GM21515 (cell line): ENCODE measurements at regions not wholly inside any gene's neighbourhood (a gene's known extent, or its start where the extent isn't known, plus 50 kb on each side); places are given as distances from the start of the nearest gene placed in this dataset.

Source experiments
- ATAC-seq: cut with Tn5 transposase; IDR thresholded peaks from one replicate; pipeline ENCODE4 v1.9.1; 2021; ENCODE audit not compliant: unreplicated experiment

DNA sequence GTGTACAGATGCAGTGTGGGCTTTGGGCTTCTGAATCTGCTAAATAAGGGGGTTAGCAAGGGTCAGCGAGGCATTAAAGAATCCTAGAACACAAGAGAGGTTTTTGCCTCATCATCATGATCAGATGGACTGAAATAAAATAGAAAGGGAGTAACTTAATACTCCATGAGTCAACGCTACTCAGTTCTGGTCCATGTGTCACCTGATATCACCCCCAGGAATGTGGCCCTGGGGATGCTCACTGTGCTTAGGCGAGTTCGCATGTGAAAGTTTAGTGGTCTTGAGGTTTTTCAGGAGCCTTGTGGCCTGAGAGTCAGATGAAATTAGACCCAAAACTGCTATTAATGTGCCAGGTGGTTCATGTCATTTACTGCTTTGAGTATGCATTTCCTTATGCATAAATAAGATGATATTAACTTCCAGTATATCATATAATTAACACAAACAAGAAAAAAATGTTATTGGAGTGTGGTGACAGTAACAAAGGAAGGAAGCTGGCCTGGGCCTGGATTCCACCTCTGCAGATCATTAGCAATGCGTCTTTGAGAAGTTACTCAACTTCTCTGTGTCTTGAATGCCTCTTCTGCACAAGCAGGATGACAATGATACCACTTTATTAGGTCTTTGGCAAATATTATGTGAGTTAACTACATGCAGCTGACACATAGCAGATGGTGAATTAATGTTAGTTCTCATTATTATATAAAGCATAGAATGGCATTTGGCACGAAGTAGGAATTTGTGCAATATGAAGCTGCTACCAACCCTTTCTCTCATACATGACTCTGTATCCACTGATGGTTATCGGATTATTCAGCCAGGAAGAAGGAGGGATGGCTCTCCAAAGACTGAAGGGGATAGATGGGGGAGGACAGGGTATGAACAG, 1272.6 kb downstream of the AACS start:
- ATAC-seq = no peak

DNA sequence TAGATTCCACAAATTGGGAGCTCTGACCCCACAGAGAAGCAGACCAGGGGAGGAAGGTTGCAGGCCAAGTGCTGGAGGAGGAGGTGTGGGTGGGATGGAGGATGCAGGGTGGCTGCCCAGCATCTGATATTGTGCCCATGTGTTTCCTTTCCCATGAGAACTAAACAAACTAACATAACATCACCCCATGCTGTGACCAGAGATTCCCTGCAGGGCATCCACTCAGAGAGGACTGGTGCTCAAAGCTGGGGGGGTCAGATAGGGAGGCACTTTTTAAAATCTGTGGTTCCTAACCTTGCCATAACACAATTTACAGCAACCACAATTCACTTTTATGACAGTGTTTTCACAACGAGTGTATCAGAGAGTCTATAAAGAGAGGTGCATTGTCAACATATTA, 1277.6 kb downstream of the AACS start:
- ATAC-seq = no peak

DNA sequence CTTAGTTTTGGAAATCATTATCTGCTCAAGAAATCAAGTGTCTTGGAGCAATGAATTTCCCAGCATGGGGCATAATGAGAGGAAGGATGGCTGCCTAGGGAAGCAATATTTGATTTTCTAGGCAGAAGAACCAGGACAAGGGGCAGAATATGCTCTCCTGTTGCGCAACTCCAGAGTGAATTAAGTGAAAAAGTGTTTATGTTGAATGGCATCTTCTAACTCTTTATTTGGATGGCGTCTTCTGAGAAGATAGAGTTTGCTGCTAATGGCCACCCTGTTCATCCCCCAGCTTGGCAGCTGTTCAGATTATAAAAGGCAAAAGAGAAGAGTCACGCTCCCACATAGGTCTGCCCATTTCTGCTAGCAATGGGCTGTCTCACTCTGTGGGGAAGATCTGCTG, 1278.1 kb downstream of the AACS start:
- no peak for ATAC-seq

GRCh38 chr12:126346087-126346486, 1280.9 kb downstream of the AACS start:
- no peak for ATAC-seq

DNA sequence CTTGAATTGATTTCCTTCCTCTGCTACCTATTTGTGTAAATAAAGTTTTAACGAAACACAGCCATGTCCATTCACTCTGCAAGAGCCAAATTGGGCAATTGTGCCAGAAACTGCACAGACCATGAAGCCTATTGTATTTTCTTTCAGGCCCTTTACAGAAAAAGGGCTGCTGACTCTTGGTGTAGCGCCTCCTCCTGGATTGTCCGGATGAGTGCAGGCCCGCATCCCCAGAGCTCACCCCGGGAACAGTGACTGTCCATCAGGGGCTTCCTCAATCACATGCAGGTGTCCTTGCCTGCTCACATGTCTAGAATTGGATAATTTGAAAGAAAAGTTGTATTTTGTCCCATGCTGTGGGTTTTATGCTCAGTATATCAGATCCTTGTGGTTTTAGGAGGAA, 1282.2 kb downstream of the AACS start:
- ATAC-seq = no peak

GRCh38 chr12:126349383-126349782, 1284.1 kb downstream of the AACS start:
- ATAC-seq = no peak

- no peak for ATAC-seq
Measured at GRCh38 chr12:126353604-126354003, 1288.4 kb downstream of the AACS start.

DNA sequence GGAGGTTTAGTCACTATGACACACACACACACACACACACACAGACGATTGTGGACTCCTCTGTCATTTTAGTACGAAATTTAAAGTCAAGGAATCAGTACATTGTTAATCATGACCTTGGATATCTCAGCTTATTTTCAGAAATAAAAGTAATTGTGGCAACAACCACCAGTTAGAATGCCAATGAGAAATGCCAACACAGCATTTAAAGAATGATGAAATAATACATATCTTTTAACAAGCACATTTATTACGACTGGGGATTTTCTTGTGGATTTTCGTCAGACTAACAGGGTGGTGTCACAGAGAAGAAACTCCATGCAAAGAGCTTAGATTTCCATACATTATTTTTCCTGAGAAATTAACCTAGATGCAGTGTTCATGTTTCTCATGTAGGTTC, 1289.4 kb downstream of the AACS start:
- ATAC-seq = no peak

- ATAC-seq = no peak
Measured at GRCh38 chr12:126355346-126355745, 1290.1 kb downstream of the AACS start.

DNA sequence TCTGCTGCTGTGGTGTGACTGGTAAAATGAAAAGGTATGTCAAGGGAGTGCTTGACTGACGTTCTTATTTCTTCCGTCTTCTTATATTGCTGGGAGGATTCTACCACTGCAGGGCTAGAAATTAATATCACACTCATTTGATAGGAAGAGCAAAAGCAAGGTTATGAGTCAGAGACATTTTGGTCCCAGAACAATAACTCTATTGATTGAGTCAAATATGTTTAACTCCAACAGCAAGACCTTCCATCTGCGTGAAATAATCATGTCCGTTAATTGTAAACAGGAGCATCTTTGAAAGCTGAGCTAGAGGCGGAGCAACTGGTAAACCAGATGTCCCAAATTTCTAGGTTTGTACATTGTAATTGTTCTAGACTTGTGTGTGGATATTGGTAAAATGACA, 1293.6 kb downstream of the AACS start:
- ATAC-seq = no peak

DNA sequence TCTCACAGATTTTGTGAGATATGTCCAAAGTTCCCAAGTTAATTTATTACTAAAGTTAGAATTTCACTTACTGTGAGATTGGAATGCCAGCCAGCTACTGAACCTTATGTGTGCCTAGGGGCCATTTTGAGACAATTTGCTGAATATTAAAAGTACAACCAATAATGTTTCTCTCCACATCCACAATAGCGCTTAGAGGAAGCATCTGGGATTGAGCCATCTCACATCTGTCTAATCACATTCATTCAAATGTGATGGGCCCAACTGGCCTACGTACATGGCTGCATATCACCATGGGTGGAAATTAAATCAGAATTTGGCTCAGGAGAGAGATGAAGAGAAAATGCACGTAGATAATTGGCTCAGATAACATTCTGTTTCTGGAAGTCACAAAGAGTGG, 1294.0 kb downstream of the AACS start:
- ATAC-seq = no peak

DNA sequence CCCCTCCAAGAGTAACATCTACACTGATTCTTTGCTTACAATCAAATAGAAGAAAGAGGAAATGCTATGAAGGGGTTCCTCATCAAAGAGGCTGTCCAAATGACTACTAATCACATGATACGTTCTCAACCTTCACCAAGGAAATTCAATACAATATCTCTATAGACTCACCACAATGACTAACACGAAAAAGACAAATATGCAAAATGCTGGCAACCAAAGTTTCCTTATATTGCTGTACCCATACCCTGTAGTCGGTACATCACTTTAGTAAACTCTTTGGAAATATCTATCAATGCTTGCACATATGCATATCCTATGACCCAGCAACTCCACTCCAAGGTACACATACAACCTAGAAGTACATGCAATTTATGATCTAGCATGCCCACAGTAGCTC, 1296.6 kb downstream of the AACS start:
- ATAC-seq = no peak

GRCh38 chr12:126362493-126362892, 1297.3 kb downstream of the AACS start:
- ATAC-seq = no peak

- no peak for ATAC-seq
Measured at GRCh38 chr12:126362964-126363363, 1297.7 kb downstream of the AACS start.

GRCh38 chr12:126369487-126370463, 1304.5 kb downstream of the AACS start:
- ATAC-seq = no peak

GRCh38 chr12:126383506-126383905, 1318.3 kb downstream of the AACS start:
- ATAC-seq = no peak

DNA sequence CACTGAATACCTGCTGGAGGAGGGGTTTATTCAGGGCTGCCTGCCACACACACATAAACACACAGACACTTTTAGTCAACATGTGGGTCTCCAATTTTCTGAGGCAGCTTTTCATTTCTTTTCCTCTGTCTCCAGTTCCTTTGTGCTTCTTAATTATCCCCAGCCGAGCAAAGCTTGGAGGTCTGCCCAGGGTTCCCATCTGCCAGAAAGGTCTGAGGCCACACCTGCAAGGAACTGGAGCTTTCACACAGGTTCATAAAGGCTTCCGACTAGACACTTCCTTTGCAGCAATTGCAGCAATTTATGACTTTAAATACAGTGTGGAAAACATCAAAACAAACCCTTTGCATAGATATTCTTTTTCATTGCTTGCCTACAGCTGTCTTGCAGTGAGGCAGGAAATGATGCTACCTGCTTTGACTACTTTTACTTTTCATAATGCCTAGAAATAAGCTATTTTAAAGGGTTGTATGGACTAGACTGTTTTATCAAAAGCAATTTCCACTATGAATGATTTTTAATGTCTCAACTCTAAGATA, 1318.9 kb downstream of the AACS start:
- ATAC-seq = no peak

GRCh38 chr12:126385785-126386184, 1320.5 kb downstream of the AACS start:
- ATAC-seq = no peak

- no peak for ATAC-seq
Measured at GRCh38 chr12:126389220-126389841, 1324.1 kb downstream of the AACS start.

GRCh38 chr12:126389961-126390360, 1324.7 kb downstream of the AACS start:
- no peak for ATAC-seq

- no peak for ATAC-seq
Measured at GRCh38 chr12:126390969-126391566, 1325.8 kb downstream of the AACS start.
